Fibroblast of lung (primary cell): ENCODE measurements at regions not wholly inside any gene's neighbourhood (a gene's known extent, or its start where the extent isn't known, plus 50 kb on each side); places are given as distances from the start of the nearest gene placed in this dataset.
"Not testable (repeated sequence)": the region's sequence is repeated elsewhere in the genome, so short reads cannot be mapped to it uniquely, and the experiment has no call there.

Source experiments
- CTCF ChIP-seq, 2 donors: IDR thresholded peaks in 1 of 2; conservative IDR thresholded peaks in 1 of 2; 1 replicate in 1 of 2; 2 replicates in 1 of 2; pipeline ENCODE4 v1.5.1; 2011 to 2012; ENCODE audit warnings: low read length in 2 of 2, control low read depth in 1 of 2, inconsistent platforms in 1 of 2, low read depth in 1 of 2, mild to moderate bottlenecking in 1 of 2
- EZH2 ChIP-seq: IDR thresholded peaks from 2 replicates; pipeline ENCODE4 v1.5.1; 2012; ENCODE audit warnings: low read length, control low read depth, mild to moderate bottlenecking; ENCODE audit errors: missing control alignments

- not testable (repeated sequence) for TF ChIP-seq CTCF (conservative IDR thresholded peaks at IDR 0.05 in 1 of 2, IDR thresholded peaks at IDR 0.05 in 1 of 2; ENCODE audit: low read depth in 1 of 2, low read length in 2 of 2); EZH2
Observed at GRCh38 chr10:87433836-87434235, 70.9 kb upstream of the MINPP1 start.
